Endothelial cell of umbilical vein (primary cell): ENCODE measurements at regions not wholly inside any gene's neighbourhood (a gene's known extent, or its start where the extent isn't known, plus 50 kb on each side); places are given as distances from the start of the nearest gene placed in this dataset.

Experiments used
- BruUV-seq: library from RNA; stranded (reverse); fragments of 400-500 nt; replicated peaks from 2 replicates; lab custom pipeline; 2021; lab: Mats Ljungman, UMichigan
- CTCF ChIA-PET: fragments of 300-600, 350-600 bp; sonication (Branson Sonifier 250); formaldehyde crosslinking; loops from one replicate; lab custom pipeline; 2021; ENCODE audit warnings: antibody characterized with exemption, inconsistent platforms; lab: Charles Lee
- POLR2A ChIA-PET: fragments of 300-600, 350-600 bp; sonication (Branson Sonifier 250); formaldehyde crosslinking; loops from one replicate; lab custom pipeline; 2021; ENCODE audit warnings: antibody characterized with exemption, inconsistent platforms; lab: Charles Lee
- DNase-seq: peaks from one replicate; pipeline ENCODE4 v3.0.0-alpha.2; 2011; ENCODE audit warnings: low read depth, low spot score
- FAIRE-seq: peaks from 2 replicates; lab custom pipeline; 2011; peaks lifted over from hg19 to GRCh38; lab: Jason Lieb, UNC
- H2AFZ ChIP-seq: 2 replicates; pipeline ENCODE4 v1.6.0; 2012; ENCODE audit warnings: low read depth, low read length, control low read depth, inconsistent platforms
- H3K27ac ChIP-seq: 2 replicates; pipeline ENCODE4 v1.5.1; 2011; ENCODE audit warnings: low read depth, mild to moderate bottlenecking, control low read depth, low read length, moderate library complexity; ENCODE audit not compliant: insufficient read depth
- H3K27me3 ChIP-seq, 2 experiments: 2 replicates each; pipeline versions ENCODE4 v1.6.0 to v1.6.1; 2011; ENCODE audit warnings: low read length in 2 of 2, mixed read lengths in 1 of 2; ENCODE audit not compliant: control insufficient read depth in 2 of 2, insufficient read depth in 2 of 2
- H3K36me3 ChIP-seq, 2 experiments: 2 replicates in 1 of 2; 3 replicates in 1 of 2; pipeline ENCODE4 v1.5.1; 2011; ENCODE audit warnings: low read length in 2 of 2, mild to moderate bottlenecking in 1 of 2, moderate library complexity in 1 of 2; ENCODE audit not compliant: control insufficient read depth in 2 of 2, insufficient read depth in 2 of 2; ENCODE audit errors: extremely low read depth in 1 of 2
- H3K4me1 ChIP-seq: 3 replicates; pipeline ENCODE4 v1.5.1; 2011; ENCODE audit warnings: mild to moderate bottlenecking, low read length; ENCODE audit not compliant: control insufficient read depth, insufficient read depth; ENCODE audit errors: extremely low read depth
- H3K4me2 ChIP-seq: 2 replicates; pipeline ENCODE4 v1.6.1; 2011; ENCODE audit warnings: low read length, control low read depth, mixed read lengths; ENCODE audit not compliant: insufficient read depth
- H3K4me3 ChIP-seq, 3 experiments: fragments of 200-600 bp in 1 of 3; sonication (generic), shearing (Covaris generic) in 1 of 3; replicated peaks in 1 of 3; 2 replicates each; pipeline ENCODE4 v1.5.1; 2011 to 2016; ENCODE audit warnings: control low read depth in 3 of 3, low read length in 3 of 3, mild to moderate bottlenecking in 2 of 3, inconsistent platforms in 1 of 3, low read depth in 1 of 3, moderate library complexity in 1 of 3; ENCODE audit not compliant: insufficient read depth in 1 of 3
- H3K79me2 ChIP-seq: 2 replicates; pipeline ENCODE4 v1.6.0; 2012; ENCODE audit warnings: low read length, inconsistent platforms; ENCODE audit not compliant: control insufficient read depth, insufficient read depth
- H3K9ac ChIP-seq: replicated peaks from 2 replicates; pipeline ENCODE3; 2011; ENCODE audit warnings: low read length, control low read depth; ENCODE audit not compliant: insufficient read depth; ENCODE audit errors: extremely low read depth
- H3K9me1 ChIP-seq: replicated peaks from 3 replicates; pipeline ENCODE4 v1.6.0; 2011; ENCODE audit warnings: mild to moderate bottlenecking, low read length; ENCODE audit not compliant: control insufficient read depth, insufficient read depth; ENCODE audit errors: extremely low read depth
- H3K9me3 ChIP-seq: replicated peaks from 2 replicates; pipeline ENCODE4 v1.5.1; 2012; ENCODE audit warnings: low read length, inconsistent platforms; ENCODE audit not compliant: control insufficient read depth, insufficient read depth
- H4K20me1 ChIP-seq: replicated peaks from 2 replicates; pipeline ENCODE3; 2011; ENCODE audit warnings: mild to moderate bottlenecking, low read length; ENCODE audit not compliant: control insufficient read depth, insufficient read depth; ENCODE audit errors: extremely low read depth
- EZH2 ChIP-seq: IDR thresholded peaks from 2 replicates; pipeline ENCODE4 v1.6.1; 2012; ENCODE audit warnings: borderline replicate concordance, low read depth, mild to moderate bottlenecking, moderate library complexity, low read length, inconsistent platforms; ENCODE audit not compliant: severe bottlenecking
- FOS ChIP-seq: IDR thresholded peaks from 2 replicates; pipeline ENCODE4 v1.6.1; 2011; ENCODE audit warnings: mild to moderate bottlenecking, low read length, moderate library complexity, borderline replicate concordance; ENCODE audit not compliant: insufficient read depth
- GATA2 ChIP-seq: IDR thresholded peaks from 2 replicates; pipeline ENCODE4 v1.7.0; 2011; ENCODE audit warnings: low read depth, mild to moderate bottlenecking, moderate library complexity, mixed read lengths, low read length; ENCODE audit not compliant: insufficient read length, insufficient read depth
- JUN ChIP-seq: IDR thresholded peaks from 2 replicates; pipeline ENCODE4 v1.6.1; 2011; ENCODE audit warnings: borderline replicate concordance, low read depth; ENCODE audit not compliant: insufficient read length, insufficient read depth
- MYC ChIP-seq: IDR thresholded peaks from one replicate; pipeline ENCODE4 v1.6.1; 2011; ENCODE audit warnings: mild to moderate bottlenecking, low read depth, low read length
- POLR2A ChIP-seq: IDR thresholded peaks from 2 replicates; pipeline ENCODE4 v1.6.1; 2012; ENCODE audit warnings: low read depth, mild to moderate bottlenecking, control low read depth, low read length
- POLR2AphosphoS5 ChIP-seq: IDR thresholded peaks from 2 replicates; pipeline ENCODE4 v1.6.1; 2012; ENCODE audit warnings: low read depth, mild to moderate bottlenecking, control low read depth, low read length, moderate library complexity; ENCODE audit not compliant: insufficient read depth
- dilution Hi-C: fragments of 300-500 bp; cut with MboI; formaldehyde crosslinking; loops from one replicate; pipeline ENCODE4 v1.15.0; 2019; ENCODE audit warnings: low sequenced_read_pairs; ENCODE audit not compliant: extremely low pct_ligation_motif_present
- intact Hi-C: fragments of 100-400 bp; cut with micrococcal nuclease; formaldehyde crosslinking; loops from one replicate; pipeline ENCODE4 v1.10.0; 2022
- TF ChIP-seq, protein P1 (sequence below): IDR thresholded peaks from 2 replicates; pipeline ENCODE4 v1.6.1; 2011; ENCODE audit not compliant: insufficient read depth, insufficient read length
- TF ChIP-seq, protein P2 (sequence below), 2 donors: IDR thresholded peaks; 1 replicate in 1 of 2; 2 replicates in 1 of 2; pipeline ENCODE4 v1.5.1; 2011; ENCODE audit warnings: low read length in 2 of 2, mild to moderate bottlenecking in 2 of 2, moderate library complexity in 2 of 2, control low read depth in 1 of 2, inconsistent platforms in 1 of 2, low read depth in 1 of 2; ENCODE audit not compliant: insufficient read depth in 1 of 2; ENCODE audit errors: extremely low read depth in 1 of 2

DNA sequence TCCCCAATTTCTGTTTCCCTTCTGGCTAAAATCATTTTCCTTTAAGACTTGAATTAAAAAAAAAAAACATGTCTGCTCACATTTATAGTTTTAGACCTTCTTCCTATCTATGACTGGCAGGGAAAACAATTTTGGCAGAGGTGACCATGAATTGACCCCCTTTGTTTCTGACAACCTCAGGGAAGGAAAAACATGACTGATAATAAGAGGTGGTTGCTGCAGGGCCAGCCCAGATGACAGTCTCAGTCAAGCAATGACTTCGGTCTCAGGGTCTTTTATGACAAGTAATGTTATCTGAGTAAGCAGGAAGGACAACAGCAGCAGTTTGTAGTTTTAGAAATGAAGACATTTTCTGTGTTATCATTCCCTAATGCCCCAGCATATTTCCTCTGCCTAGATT is 430.9 kb downstream of the LRIG3 start:
- ChIA-PET CTCF (no interaction called here), POLR2A (no interaction called here)
- dilution Hi-C loops (no loop called here), intact Hi-C loops (no loop called here)
- FAIRE-seq (peak; percentile 76), DNase-seq (peak; percentile 68)
- Histone ChIP-seq H3K9me1 (no peaks in the 10 kb centered on the region), H3K36me3 (no peaks in the 10 kb centered on the region), H3K4me1 (peaks cover 7% of the 10 kb centered on the region), H3K9me3 (no peaks in the 10 kb centered on the region), H3K4me2 (peak overlapping the region; percentile 47), H2AFZ (peak overlapping the region; percentile 67), H3K27me3 (no peaks in the 10 kb centered on the region), H3K9ac (no peak overlapping the region), H4K20me1 (no peaks in the 10 kb centered on the region), H3K79me2 (no peaks in the 10 kb centered on the region), H3K27ac (peak overlapping the region; percentile 44), H3K4me3 (no peak overlapping the region)
- TF ChIP-seq JUN, result peak; percentile 22
- no peak for TF ChIP-seq GATA2
- no TSS peak for BruUV-seq

DNA sequence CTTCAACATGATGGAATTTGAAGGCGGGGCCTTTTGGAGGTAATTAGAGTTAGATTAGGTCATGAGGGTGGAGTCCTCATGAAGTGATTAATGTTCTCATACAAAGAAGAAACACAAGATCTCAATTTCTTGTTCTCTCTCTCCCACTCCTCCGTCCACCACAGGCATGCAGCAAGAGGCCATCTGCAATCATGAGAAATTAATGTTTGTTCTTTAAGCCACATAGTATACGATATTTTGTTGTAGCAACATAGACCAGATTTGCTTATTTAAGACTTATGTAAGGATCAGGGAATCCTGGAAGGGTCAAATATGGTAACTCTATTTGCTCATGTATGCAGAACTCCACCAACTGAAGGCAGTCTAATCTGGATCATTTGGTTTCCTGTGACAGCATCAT is 429.0 kb downstream of the LRIG3 start:
- no peak for DNase-seq
- Histone ChIP-seq H3K4me2 (no peak overlapping the region), H3K9ac (no peak overlapping the region), H3K79me2 (no peaks in the 10 kb centered on the region), H3K9me1 (no peaks in the 10 kb centered on the region), H2AFZ (no peak overlapping the region), H3K27me3 (no peaks in the 10 kb centered on the region), H3K27ac (no peak overlapping the region), H3K4me3 (no peak overlapping the region), H4K20me1 (no peaks in the 10 kb centered on the region), H3K4me1 (peaks cover 7% of the 10 kb centered on the region), H3K9me3 (no peaks in the 10 kb centered on the region), H3K36me3 (no peaks in the 10 kb centered on the region)
- dilution Hi-C loops (no loop called here), intact Hi-C loops (no loop called here)
- TF ChIP-seq EZH2 (no peak), JUN (no peak), POLR2AphosphoS5 (no peak), FOS (no peak), GATA2 (no peak), MYC (no peak), POLR2A (no peak)
- TF ChIP-seq, protein P1, sequence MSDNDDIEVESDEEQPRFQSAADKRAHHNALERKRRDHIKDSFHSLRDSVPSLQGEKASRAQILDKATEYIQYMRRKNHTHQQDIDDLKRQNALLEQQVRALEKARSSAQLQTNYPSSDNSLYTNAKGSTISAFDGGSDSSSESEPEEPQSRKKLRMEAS, result no peak
- TF ChIP-seq, protein P2, sequence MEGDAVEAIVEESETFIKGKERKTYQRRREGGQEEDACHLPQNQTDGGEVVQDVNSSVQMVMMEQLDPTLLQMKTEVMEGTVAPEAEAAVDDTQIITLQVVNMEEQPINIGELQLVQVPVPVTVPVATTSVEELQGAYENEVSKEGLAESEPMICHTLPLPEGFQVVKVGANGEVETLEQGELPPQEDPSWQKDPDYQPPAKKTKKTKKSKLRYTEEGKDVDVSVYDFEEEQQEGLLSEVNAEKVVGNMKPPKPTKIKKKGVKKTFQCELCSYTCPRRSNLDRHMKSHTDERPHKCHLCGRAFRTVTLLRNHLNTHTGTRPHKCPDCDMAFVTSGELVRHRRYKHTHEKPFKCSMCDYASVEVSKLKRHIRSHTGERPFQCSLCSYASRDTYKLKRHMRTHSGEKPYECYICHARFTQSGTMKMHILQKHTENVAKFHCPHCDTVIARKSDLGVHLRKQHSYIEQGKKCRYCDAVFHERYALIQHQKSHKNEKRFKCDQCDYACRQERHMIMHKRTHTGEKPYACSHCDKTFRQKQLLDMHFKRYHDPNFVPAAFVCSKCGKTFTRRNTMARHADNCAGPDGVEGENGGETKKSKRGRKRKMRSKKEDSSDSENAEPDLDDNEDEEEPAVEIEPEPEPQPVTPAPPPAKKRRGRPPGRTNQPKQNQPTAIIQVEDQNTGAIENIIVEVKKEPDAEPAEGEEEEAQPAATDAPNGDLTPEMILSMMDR (IDR thresholded peaks at IDR 0.05; ENCODE audit: extremely low read depth in 1 of 2, insufficient read depth in 1 of 2, low read depth in 1 of 2, low read length in 2 of 2), result no peak
- ChIA-PET CTCF (no interaction called here), POLR2A (no interaction called here)
- no TSS peak for BruUV-seq
- FAIRE-seq, result no peak
